HEK293 (cell line): ENCODE measurements at regions not wholly inside any gene's neighbourhood (a gene's known extent, or its start where the extent isn't known, plus 50 kb on each side); places are given as distances from the start of the nearest gene placed in this dataset.

Experiments used
- ATF2 ChIP-seq: fragments of 450-650 bp; formaldehyde crosslinking; IDR thresholded peaks from 2 replicates; pipeline ENCODE4 v1.5.1; 2016; ENCODE audit warnings: missing biosample characterization, missing genetic modification characterization, low read depth
- BCL11A ChIP-seq: fragments of 450-650 bp; formaldehyde crosslinking; IDR thresholded peaks from 2 replicates; pipeline ENCODE4 v1.5.1; 2016; ENCODE audit warnings: low read depth, missing biosample characterization, missing genetic modification characterization
- HOXA7 ChIP-seq: sonication (generic); formaldehyde crosslinking; IDR thresholded peaks from 2 replicates; pipeline ENCODE4 v1.8.1; 2022; ENCODE audit warnings: missing genetic modification reagents, borderline replicate concordance
- KLF10 ChIP-seq: fragments of 450-650 bp; IDR thresholded peaks from 2 replicates; pipeline ENCODE4 v1.5.1; 2018; ENCODE audit warnings: missing biosample characterization, mild to moderate bottlenecking, missing genetic modification characterization
- PBX3 ChIP-seq: sonication (generic); formaldehyde crosslinking; IDR thresholded peaks from 2 replicates; pipeline ENCODE4 v1.8.1; 2022; ENCODE audit warnings: mild to moderate bottlenecking, moderate library complexity, missing genetic modification reagents
- PRDM6 ChIP-seq: fragments of 450-650 bp; formaldehyde crosslinking; IDR thresholded peaks from 2 replicates; pipeline ENCODE4 v1.5.1; 2017; ENCODE audit warnings: missing biosample characterization, missing genetic modification characterization
- SETDB1 ChIP-seq: IDR thresholded peaks from one replicate; pipeline ENCODE4 v1.6.1; 2017; ENCODE audit warnings: mild to moderate bottlenecking, low read length, moderate library complexity, mixed read lengths; ENCODE audit not compliant: insufficient read length
- TCF7L2 ChIP-seq: IDR thresholded peaks from 2 replicates; pipeline ENCODE4 v1.6.1; 2011; ENCODE audit warnings: low read depth, mild to moderate bottlenecking, inconsistent platforms, low read length, moderate library complexity, borderline replicate concordance
- ZBTB11 ChIP-seq: fragments of 450-650 bp; formaldehyde crosslinking; conservative IDR thresholded peaks from 2 replicates; pipeline ENCODE4 v1.5.1; 2016; ENCODE audit warnings: low read depth, missing biosample characterization, missing genetic modification characterization
- ZBTB7A ChIP-seq: fragments of 450-650 bp; formaldehyde crosslinking; IDR thresholded peaks from 2 replicates; pipeline ENCODE4 v1.5.1; 2016; ENCODE audit warnings: low read depth, missing biosample characterization, missing genetic modification characterization
- ZBTB8A ChIP-seq: fragments of 450-650 bp; formaldehyde crosslinking; IDR thresholded peaks from 2 replicates; pipeline ENCODE4 v1.5.1; 2016; ENCODE audit warnings: missing biosample characterization, missing genetic modification characterization
- ZFP3 ChIP-seq: fragments of 450-650 bp; formaldehyde crosslinking; IDR thresholded peaks from 2 replicates; pipeline ENCODE4 v1.5.1; 2016; ENCODE audit warnings: low read depth, missing biosample characterization, missing genetic modification characterization
- ZFP37 ChIP-seq: fragments of 450-650 bp; formaldehyde crosslinking; IDR thresholded peaks from 2 replicates; pipeline ENCODE4 v1.5.1; 2016; ENCODE audit warnings: missing biosample characterization, missing genetic modification characterization
- ZNF132 ChIP-seq: fragments of 450-650 bp; formaldehyde crosslinking; IDR thresholded peaks from 2 replicates; pipeline ENCODE4 v1.5.1; 2017; ENCODE audit warnings: missing biosample characterization, missing genetic modification characterization, borderline replicate concordance
- ZNF221 ChIP-seq: fragments of 450-650 bp; formaldehyde crosslinking; IDR thresholded peaks from 2 replicates; pipeline ENCODE4 v1.5.1; 2017; ENCODE audit warnings: missing biosample characterization, missing genetic modification characterization, borderline replicate concordance
- ZNF24 ChIP-seq: fragments of 450-650 bp; formaldehyde crosslinking; IDR thresholded peaks from 2 replicates; pipeline ENCODE4 v1.5.1; 2016; ENCODE audit warnings: missing biosample characterization, missing genetic modification characterization
- ZNF248 ChIP-seq: fragments of 450-650 bp; formaldehyde crosslinking; IDR thresholded peaks from 2 replicates; pipeline ENCODE4 v1.5.1; 2017; ENCODE audit warnings: missing biosample characterization, missing genetic modification characterization
- ZNF324 ChIP-seq: fragments of 450-650 bp; formaldehyde crosslinking; IDR thresholded peaks from 2 replicates; pipeline ENCODE4 v1.5.1; 2016; ENCODE audit warnings: missing biosample characterization, missing genetic modification characterization
- ZNF404 ChIP-seq: fragments of 450-650 bp; formaldehyde crosslinking; IDR thresholded peaks from 2 replicates; pipeline ENCODE4 v1.5.1; 2017; ENCODE audit warnings: missing biosample characterization, missing genetic modification characterization
- ZNF423 ChIP-seq: fragments of 450-650 bp; formaldehyde crosslinking; IDR thresholded peaks from 2 replicates; pipeline ENCODE4 v1.5.1; 2016; ENCODE audit warnings: missing biosample characterization, missing genetic modification characterization
- ZNF433 ChIP-seq: fragments of 450-650 bp; formaldehyde crosslinking; IDR thresholded peaks from 2 replicates; pipeline ENCODE4 v1.5.1; 2016; ENCODE audit warnings: missing biosample characterization, missing genetic modification characterization, low read depth
- ZNF449 ChIP-seq: fragments of 450-650 bp; formaldehyde crosslinking; IDR thresholded peaks from 2 replicates; pipeline ENCODE4 v1.5.1; 2017; ENCODE audit warnings: missing biosample characterization, mild to moderate bottlenecking, missing genetic modification characterization, moderate library complexity
- ZNF514 ChIP-seq: fragments of 450-650 bp; formaldehyde crosslinking; IDR thresholded peaks from 2 replicates; pipeline ENCODE4 v1.5.1; 2016; ENCODE audit warnings: missing biosample characterization, missing genetic modification characterization
- ZNF548 ChIP-seq: fragments of 450-650 bp; formaldehyde crosslinking; IDR thresholded peaks from 2 replicates; pipeline ENCODE4 v1.5.1; 2016; ENCODE audit warnings: missing biosample characterization, missing genetic modification characterization
- ZNF571 ChIP-seq: fragments of 450-650 bp; formaldehyde crosslinking; IDR thresholded peaks from 2 replicates; pipeline ENCODE4 v1.5.0; 2017; ENCODE audit warnings: missing biosample characterization, missing genetic modification characterization
- ZNF623 ChIP-seq: fragments of 450-650 bp; formaldehyde crosslinking; IDR thresholded peaks from 2 replicates; pipeline ENCODE4 v1.5.1; 2016; ENCODE audit warnings: missing biosample characterization, missing genetic modification characterization
- ZNF626 ChIP-seq: fragments of 450-650 bp; sonication (Bioruptor Pico); formaldehyde crosslinking; IDR thresholded peaks from 2 replicates; pipeline ENCODE4 v1.5.1; 2018; ENCODE audit warnings: missing biosample characterization, missing genetic modification characterization, inconsistent platforms
- ZNF645 ChIP-seq: fragments of 450-650 bp; formaldehyde crosslinking; IDR thresholded peaks from 2 replicates; pipeline ENCODE4; 2016; ENCODE audit warnings: missing biosample characterization, missing genetic modification characterization
- ZNF76 ChIP-seq: fragments of 450-650 bp; formaldehyde crosslinking; IDR thresholded peaks from 2 replicates; pipeline ENCODE4; 2016; ENCODE audit warnings: low read depth, missing biosample characterization, missing genetic modification characterization, borderline replicate concordance
- ZNF791 ChIP-seq: fragments of 450-650 bp; formaldehyde crosslinking; IDR thresholded peaks from 2 replicates; pipeline ENCODE4 v1.5.1; 2016; ENCODE audit warnings: missing biosample characterization, missing genetic modification characterization

GRCh38 chr6:27132532-27133280, 114.8 kb upstream of the PRSS16 start (continued):
- TF ChIP-seq TCF7L2, result no peak
- TF ChIP-seq KLF10 (tag by site-specific recombination), result no peak; the same call in 1 of the 2 replicates
- TF ChIP-seq ZNF324 (tag by site-specific recombination), result no peak
- no peak for TF ChIP-seq ZNF645 (tag by site-specific recombination)
- TF ChIP-seq ZNF623, result no peak
- no peak for TF ChIP-seq ZNF791 (tag by site-specific recombination)
- no peak for TF ChIP-seq ZNF132
- TF ChIP-seq ZNF548 (tag by site-specific recombination), result no peak
- TF ChIP-seq ATF2 (tag by site-specific recombination), result no peak
- no peak for TF ChIP-seq ZNF449 (tag by site-specific recombination)
- peak; percentile 33; the same call in 1 of the 2 replicates for TF ChIP-seq ZNF24 (tag by site-specific recombination)
- peak; percentile 60 for TF ChIP-seq SETDB1
- TF ChIP-seq ZBTB7A (tag by site-specific recombination), result no peak
- TF ChIP-seq ZBTB8A (tag by site-specific recombination), result peak; percentile 97
- TF ChIP-seq ZNF221 (tag by site-specific recombination), result no peak
- TF ChIP-seq ZBTB11, result 0 out of 2 replicates have a peak, but pooled peaks have one; percentile 11
- TF ChIP-seq ZNF248, result no peak
- no peak for TF ChIP-seq HOXA7 (CRISPR knock-in tag)
- peak; percentile 96; the same call in 1 of the 2 replicates for TF ChIP-seq ZFP37 (tag by site-specific recombination)
- no peak for TF ChIP-seq ZNF404 (tag by site-specific recombination)
- TF ChIP-seq ZNF433, result no peak
- TF ChIP-seq PBX3 (CRISPR knock-in tag), result 0 out of 2 replicates have a peak, but pooled peaks have one; percentile 55
- TF ChIP-seq ZNF76 (tag by site-specific recombination), result no peak
- TF ChIP-seq ZNF571, result no peak
- no peak for TF ChIP-seq ZNF626 (tag by site-specific recombination)
- TF ChIP-seq ZNF514 (tag by site-specific recombination), result no peak
- no peak for TF ChIP-seq ZFP3 (tag by site-specific recombination)
- no peak for TF ChIP-seq PRDM6 (tag by site-specific recombination)
- TF ChIP-seq BCL11A (tag by site-specific recombination), result no peak
- no peak for TF ChIP-seq ZNF423 (tag by site-specific recombination)
